ENCODE measurements at regions not wholly inside any gene's neighbourhood (a gene's known extent, or its start where the extent isn't known, plus 50 kb on each side); places are given as distances from the start of the nearest gene placed in this dataset.
A peak's percentile ranks its signal among the peaks of the same experiment; 100 is the strongest.
"Not testable (repeated sequence)": the region's sequence is repeated elsewhere in the genome, so short reads cannot be mapped to it uniquely, and the experiment has no call there.

GRCh38 chr2:2732331-2733119 is 401.4 kb upstream of the MYT1L start:
- no peak for DNase-seq

GRCh38 chr2:2731816-2732284 is 400.8 kb upstream of the MYT1L start:
- DNase-seq: no peak

GRCh38 chr2:2731101-2731815 is 400.2 kb upstream of the MYT1L start:
- no peak for DNase-seq

GRCh38 chr2:2730301-2730833 is 399.3 kb upstream of the MYT1L start:
- no peak for DNase-seq

- DNase-seq: no peak
Observed at GRCh38 chr2:2729246-2729645, 398.2 kb upstream of the MYT1L start.

- DNase-seq: no peak
Observed at GRCh38 chr2:2728635-2729034, 397.6 kb upstream of the MYT1L start.

- DNase-seq: no peak
Observed at GRCh38 chr2:2727876-2728511, 396.9 kb upstream of the MYT1L start.

GRCh38 chr2:2726163-2726562 is 395.1 kb upstream of the MYT1L start:
- no peak for DNase-seq

GRCh38 chr2:2723064-2723463 is 392.0 kb upstream of the MYT1L start:
- no peak for DNase-seq

GRCh38 chr2:2721296-2721835 is 390.3 kb upstream of the MYT1L start:
- no peak for DNase-seq

GRCh38 chr2:2720806-2721205 is 389.7 kb upstream of the MYT1L start:
- DNase-seq: not testable (repeated sequence)

- no peak for DNase-seq
Observed at GRCh38 chr2:2720351-2720750, 389.3 kb upstream of the MYT1L start.

GRCh38 chr2:2719781-2720180 is 388.7 kb upstream of the MYT1L start:
- DNase-seq: peak in 1 of 3 experiments; percentile 24

GRCh38 chr2:2719015-2719414 is 387.9 kb upstream of the MYT1L start:
- DNase-seq: no peak

- peak in 1 of 3 experiments; percentile 23 for DNase-seq
Observed at GRCh38 chr2:2717406-2717805, 386.3 kb upstream of the MYT1L start.

GRCh38 chr2:2716771-2717170 is 385.7 kb upstream of the MYT1L start:
- DNase-seq: no peak

GRCh38 chr2:2715036-2715818 is 384.2 kb upstream of the MYT1L start:
- no peak for DNase-seq

GRCh38 chr2:2714408-2714807 is 383.3 kb upstream of the MYT1L start:
- no peak for DNase-seq

GRCh38 chr2:2709431-2709770 is 378.3 kb upstream of the MYT1L start:
- DNase-seq: no peak

- DNase-seq: no peak
Observed at GRCh38 chr2:2708575-2709430, 377.7 kb upstream of the MYT1L start.

GRCh38 chr2:2707206-2707991 is 376.3 kb upstream of the MYT1L start:
- DNase-seq: peak in 1 of 3 experiments; percentile 45

All from NCI-H1417 (cell line).